ENCODE measurements at regions not wholly inside any gene's neighbourhood (a gene's known extent, or its start where the extent isn't known, plus 50 kb on each side); places are given as distances from the start of the nearest gene placed in this dataset.
"Not testable (repeated sequence)": the region's sequence is repeated elsewhere in the genome, so short reads cannot be mapped to it uniquely, and the experiment has no call there.

DNA sequence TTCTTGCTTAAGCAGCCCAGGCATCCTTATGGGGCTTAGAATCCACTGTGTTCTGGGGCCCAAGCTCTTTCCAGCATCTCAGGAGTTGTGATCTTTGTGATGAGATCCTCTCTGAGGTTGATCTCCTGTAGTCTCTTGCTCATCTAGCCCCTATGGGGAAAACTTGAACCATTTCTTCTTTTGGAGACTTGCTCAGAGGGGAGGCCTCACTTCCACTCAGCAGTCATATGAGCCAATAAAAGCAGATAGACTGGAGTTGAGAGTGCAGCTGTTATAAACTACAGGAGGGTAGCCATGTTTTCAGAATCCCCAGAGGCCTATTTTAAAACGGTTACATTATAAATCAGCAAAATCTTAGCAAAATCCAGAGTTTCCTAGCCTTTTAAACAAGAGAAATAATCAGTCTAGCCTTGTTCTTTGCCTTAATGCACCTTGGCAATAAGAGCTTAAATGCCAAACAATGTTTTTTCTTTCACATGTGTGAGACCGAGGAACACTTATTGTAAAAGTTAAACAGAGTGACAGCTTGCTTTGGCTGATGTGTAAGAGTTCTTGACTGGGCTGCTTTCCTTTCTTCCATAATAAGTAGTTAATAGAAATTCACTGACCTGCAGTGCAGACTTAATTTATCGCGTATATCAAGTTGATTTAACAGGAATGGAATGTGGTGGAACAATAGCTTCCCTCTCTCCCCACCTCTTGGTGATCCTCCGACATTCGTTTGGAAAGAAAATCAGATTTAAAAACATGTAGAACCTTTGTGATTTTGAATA, 168.3 kb downstream of the NEDD1 start:
- no peak overlapping the region for H3K4me3 ChIP-seq (ENCODE audit: low read depth, low read length)
- TF ChIP-seq, protein P1, sequence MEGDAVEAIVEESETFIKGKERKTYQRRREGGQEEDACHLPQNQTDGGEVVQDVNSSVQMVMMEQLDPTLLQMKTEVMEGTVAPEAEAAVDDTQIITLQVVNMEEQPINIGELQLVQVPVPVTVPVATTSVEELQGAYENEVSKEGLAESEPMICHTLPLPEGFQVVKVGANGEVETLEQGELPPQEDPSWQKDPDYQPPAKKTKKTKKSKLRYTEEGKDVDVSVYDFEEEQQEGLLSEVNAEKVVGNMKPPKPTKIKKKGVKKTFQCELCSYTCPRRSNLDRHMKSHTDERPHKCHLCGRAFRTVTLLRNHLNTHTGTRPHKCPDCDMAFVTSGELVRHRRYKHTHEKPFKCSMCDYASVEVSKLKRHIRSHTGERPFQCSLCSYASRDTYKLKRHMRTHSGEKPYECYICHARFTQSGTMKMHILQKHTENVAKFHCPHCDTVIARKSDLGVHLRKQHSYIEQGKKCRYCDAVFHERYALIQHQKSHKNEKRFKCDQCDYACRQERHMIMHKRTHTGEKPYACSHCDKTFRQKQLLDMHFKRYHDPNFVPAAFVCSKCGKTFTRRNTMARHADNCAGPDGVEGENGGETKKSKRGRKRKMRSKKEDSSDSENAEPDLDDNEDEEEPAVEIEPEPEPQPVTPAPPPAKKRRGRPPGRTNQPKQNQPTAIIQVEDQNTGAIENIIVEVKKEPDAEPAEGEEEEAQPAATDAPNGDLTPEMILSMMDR (IDR thresholded peaks at IDR 0.05; ENCODE audit: low read depth, low read length), result no peak
- H3K4me1 ChIP-seq, result no peaks in the 10 kb centered on the region
- H3K36me3 ChIP-seq, result no peaks in the 10 kb centered on the region
- H3K9me3 ChIP-seq, result no peaks in the 10 kb centered on the region
- H3K27me3 ChIP-seq, result no peaks in the 10 kb centered on the region
- DNase-seq, result no peak

DNA sequence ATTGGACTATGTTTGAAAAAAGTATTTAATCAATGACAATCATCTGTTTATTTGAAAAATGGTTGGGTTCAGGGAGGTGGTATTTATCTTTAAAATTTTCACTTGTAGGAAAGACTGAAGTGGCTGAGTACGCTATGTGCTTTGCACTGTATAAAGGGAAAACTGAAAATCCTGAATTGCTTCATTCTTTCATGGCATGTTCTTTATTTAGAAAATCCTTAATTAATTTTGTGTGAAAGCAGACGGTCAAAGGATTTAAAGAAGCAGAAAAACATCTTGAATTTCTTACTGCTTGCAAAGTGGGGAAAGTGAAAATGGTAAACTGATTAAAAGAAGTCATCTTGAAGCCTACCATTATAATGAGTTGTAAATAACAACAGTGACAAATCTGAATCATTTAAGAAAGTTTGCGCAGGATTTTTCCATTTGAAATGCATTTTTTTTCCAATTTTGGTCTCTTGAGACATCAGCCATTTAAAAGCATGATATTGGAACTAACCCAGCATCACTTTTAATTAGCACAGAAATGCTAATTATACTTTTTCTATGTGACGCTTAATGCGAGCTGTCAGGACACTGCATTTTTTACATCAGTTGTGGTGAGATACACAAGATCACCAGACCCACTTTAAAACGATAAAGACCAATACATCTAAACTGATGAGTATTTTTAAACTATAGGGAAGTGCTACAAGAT, 169.0 kb downstream of the NEDD1 start:
- H3K36me3 ChIP-seq, result no peaks in the 10 kb centered on the region
- DNase-seq, result no peak
- no peaks in the 10 kb centered on the region for H3K4me1 ChIP-seq
- H3K27me3 ChIP-seq, result no peaks in the 10 kb centered on the region
- H3K4me3 ChIP-seq (ENCODE audit: low read depth, low read length), result no peak overlapping the region
- no peaks in the 10 kb centered on the region for H3K9me3 ChIP-seq
- TF ChIP-seq, protein P1 (IDR thresholded peaks at IDR 0.05; ENCODE audit: low read depth, low read length), result no peak

DNA sequence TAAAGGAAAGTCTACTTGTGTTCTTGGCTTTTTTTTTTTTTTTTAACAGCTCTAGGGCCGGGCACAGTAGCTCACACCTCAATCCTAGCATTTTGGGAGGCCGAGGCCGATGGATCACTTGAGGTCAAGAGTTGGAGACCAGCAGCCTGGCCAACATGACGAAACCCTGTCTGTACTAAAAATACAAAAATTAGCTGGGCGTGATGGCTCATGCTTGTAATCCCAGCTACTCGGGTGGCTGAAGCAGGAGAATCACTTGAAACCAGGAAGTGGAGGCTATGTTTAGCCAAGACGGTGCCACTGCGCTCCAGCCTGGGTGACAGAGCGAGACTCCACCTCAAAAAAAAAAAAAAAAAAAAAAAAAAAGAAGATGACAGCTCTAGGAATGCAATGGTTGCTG, 169.9 kb downstream of the NEDD1 start:
- H3K4me1 ChIP-seq; H3K9me3 ChIP-seq; DNase-seq; H3K36me3 ChIP-seq; H3K4me3 ChIP-seq (ENCODE audit: low read depth, low read length); H3K27me3 ChIP-seq: not testable (repeated sequence)

DNA sequence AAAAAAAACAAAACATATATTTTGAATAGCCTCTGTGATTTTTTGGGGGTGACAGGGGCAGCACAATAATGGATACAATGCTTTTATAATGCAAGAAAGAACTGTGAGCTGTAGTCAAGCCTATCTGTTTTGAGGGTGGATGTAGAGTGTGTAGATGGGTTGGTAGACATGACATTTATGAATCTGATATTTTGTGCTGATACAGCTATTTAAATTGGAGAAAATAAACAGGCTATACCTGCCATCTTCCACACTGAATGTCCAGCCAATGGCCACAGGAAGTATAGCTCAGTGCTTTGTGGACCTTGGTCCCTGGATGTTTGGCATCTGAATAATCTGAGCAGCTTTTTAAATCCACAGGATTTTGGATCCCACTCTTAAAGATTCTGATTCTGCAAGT, 175.0 kb downstream of the NEDD1 start:
- no peak overlapping the region for H3K4me3 ChIP-seq (ENCODE audit: low read depth, low read length)
- H3K9me3 ChIP-seq, result no peaks in the 10 kb centered on the region; the same call in 1 of the 2 replicates
- H3K27me3 ChIP-seq, result no peaks in the 10 kb centered on the region
- DNase-seq, result no peak
- H3K4me1 ChIP-seq, result no peaks in the 10 kb centered on the region
- H3K36me3 ChIP-seq, result no peaks in the 10 kb centered on the region
- TF ChIP-seq, protein P1 (IDR thresholded peaks at IDR 0.05; ENCODE audit: low read depth, low read length), result no peak

DNA sequence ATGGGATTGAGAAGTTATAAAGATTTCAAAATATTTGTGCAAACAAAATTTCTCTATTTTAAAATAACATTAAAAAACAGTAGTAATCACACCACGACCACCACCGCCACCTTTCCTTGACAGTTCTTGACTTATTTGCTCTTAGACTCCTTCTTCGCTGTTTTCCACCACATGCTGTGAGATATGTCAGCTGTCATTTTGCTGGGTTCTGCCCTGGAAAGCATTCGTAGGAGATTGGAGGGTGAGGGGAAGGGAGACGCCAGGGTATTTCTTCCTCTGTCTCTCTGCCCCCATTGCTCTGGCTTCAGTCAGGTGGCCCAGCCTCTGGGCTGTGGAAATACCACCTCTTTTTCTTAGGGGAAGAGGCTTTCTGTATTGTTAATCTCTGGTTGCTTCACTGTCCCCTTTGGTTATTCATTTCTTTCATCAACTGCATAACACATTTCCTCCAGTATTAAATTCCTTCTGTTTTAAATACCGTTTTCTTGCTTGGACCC, 186.2 kb downstream of the NEDD1 start:
- no peak overlapping the region for H3K4me3 ChIP-seq (ENCODE audit: low read depth, low read length)
- no peaks in the 10 kb centered on the region for H3K9me3 ChIP-seq
- no peak for DNase-seq
- no peaks in the 10 kb centered on the region for H3K36me3 ChIP-seq
- H3K4me1 ChIP-seq, result no peaks in the 10 kb centered on the region
- TF ChIP-seq, protein P1 (IDR thresholded peaks at IDR 0.05; ENCODE audit: low read depth, low read length), result no peak
- H3K27me3 ChIP-seq, result no peaks in the 10 kb centered on the region

DNA sequence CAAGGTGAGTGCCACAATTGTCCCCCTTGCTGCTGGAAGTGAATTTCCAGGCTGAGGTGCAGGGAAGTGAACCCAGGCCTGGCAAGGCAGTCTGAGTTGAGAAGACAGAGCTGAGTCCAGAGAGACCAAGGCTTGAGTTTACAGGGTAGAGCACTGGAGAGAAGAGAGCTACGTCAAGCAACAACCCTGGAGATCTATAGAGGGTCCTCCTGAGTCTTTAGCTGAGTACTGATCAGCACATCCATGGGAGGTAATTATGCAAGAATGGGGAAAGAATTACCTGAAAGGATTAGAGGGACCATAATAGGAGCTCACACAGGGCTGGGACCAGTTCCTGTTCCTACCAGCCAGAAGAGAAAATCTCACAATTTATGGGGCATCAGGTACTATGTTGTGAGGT, 190.7 kb downstream of the NEDD1 start:
- TF ChIP-seq, protein P1 (IDR thresholded peaks at IDR 0.05; ENCODE audit: low read depth, low read length), result no peak
- no peaks in the 10 kb centered on the region for H3K36me3 ChIP-seq
- no peaks in the 10 kb centered on the region for H3K4me1 ChIP-seq
- no peaks in the 10 kb centered on the region for H3K27me3 ChIP-seq
- H3K4me3 ChIP-seq (ENCODE audit: low read depth, low read length), result no peak overlapping the region
- DNase-seq, result no peak
- H3K9me3 ChIP-seq, result no peaks in the 10 kb centered on the region
